CD4-positive, alpha-beta T cell treated with Interleukin-2 at 100 ng/mL for 4 hours (primary cell): ENCODE measurements at regions not wholly inside any gene's neighbourhood (a gene's known extent, or its start where the extent isn't known, plus 50 kb on each side); places are given as distances from the start of the nearest gene placed in this dataset.
"Not testable (repeated sequence)": the region's sequence is repeated elsewhere in the genome, so short reads cannot be mapped to it uniquely, and the experiment has no call there.

ENCODE experiments used
- DNase-seq: peaks from one replicate; pipeline ENCODE4 v3.0.0-alpha.2; 2020; ENCODE audit warnings: low spot score

- DNase-seq: no peak
These were observed 250.3 kb downstream of the TTC32 start for GRCh38 chr2:19651466-19651865.

- no peak for DNase-seq
These were observed 251.9 kb downstream of the TTC32 start for GRCh38 chr2:19649785-19650380.

- no peak for DNase-seq
These were observed 252.6 kb downstream of the TTC32 start for GRCh38 chr2:19649142-19649541.

GRCh38 chr2:19648583-19648982, 253.2 kb downstream of the TTC32 start:
- no peak for DNase-seq

- no peak for DNase-seq
These were observed 254.8 kb downstream of the TTC32 start for GRCh38 chr2:19646987-19647386.

GRCh38 chr2:19644763-19645162, 257.0 kb downstream of the TTC32 start:
- DNase-seq: no peak

GRCh38 chr2:19643117-19643518, 258.7 kb downstream of the TTC32 start:
- no peak for DNase-seq

- no peak for DNase-seq
These were observed 259.3 kb downstream of the TTC32 start for GRCh38 chr2:19642501-19642900.

- DNase-seq: no peak
These were observed 265.8 kb downstream of the TTC32 start for GRCh38 chr2:19635951-19636510.

- no peak for DNase-seq
These were observed 269.3 kb downstream of the TTC32 start for GRCh38 chr2:19632403-19632991.

GRCh38 chr2:19631871-19632270, 269.9 kb downstream of the TTC32 start:
- no peak for DNase-seq

GRCh38 chr2:19630921-19631320, 270.9 kb downstream of the TTC32 start:
- DNase-seq: no peak

- no peak for DNase-seq
These were observed 268.9 kb upstream of the OSR1 start for GRCh38 chr2:19627359-19627758.

GRCh38 chr2:19623488-19623887, 265.1 kb upstream of the OSR1 start:
- no peak for DNase-seq

- no peak for DNase-seq
These were observed 258.9 kb upstream of the OSR1 start for GRCh38 chr2:19617257-19617848.

- not testable (repeated sequence) for DNase-seq
These were observed 257.0 kb upstream of the OSR1 start for GRCh38 chr2:19615402-19615801.

- no peak for DNase-seq
These were observed 255.6 kb upstream of the OSR1 start for GRCh38 chr2:19614066-19614465.

- no peak for DNase-seq
These were observed 253.3 kb upstream of the OSR1 start for GRCh38 chr2:19611491-19612332.

- DNase-seq: no peak
These were observed 250.8 kb upstream of the OSR1 start for GRCh38 chr2:19609266-19609665.

- no peak for DNase-seq
These were observed 249.7 kb upstream of the OSR1 start for GRCh38 chr2:19607931-19608771.

GRCh38 chr2:19607400-19607799, 249.0 kb upstream of the OSR1 start:
- DNase-seq: no peak

GRCh38 chr2:19600982-19601381, 242.6 kb upstream of the OSR1 start:
- DNase-seq: no peak
